Urinary bladder (tissue), 3 donors: ENCODE measurements at regions not wholly inside any gene's neighbourhood (a gene's known extent, or its start where the extent isn't known, plus 50 kb on each side); places are given as distances from the start of the nearest gene placed in this dataset.

Experiments
- DNase-seq: peaks from one replicate; pipeline ENCODE4 v3.0.0-alpha.2; 2015; ENCODE audit errors: extremely low spot score
- H3K27ac ChIP-seq: one replicate; pipeline ENCODE4 v1.5.1; 2013; ENCODE audit warnings: low read depth, mild to moderate bottlenecking, moderate library complexity
- H3K36me3 ChIP-seq: one replicate; pipeline ENCODE4 v1.6.1; 2013; ENCODE audit warnings: mild to moderate bottlenecking, moderate library complexity; ENCODE audit not compliant: insufficient read depth
- H3K4me1 ChIP-seq: one replicate; pipeline ENCODE4 v1.6.1; 2013; ENCODE audit warnings: mild to moderate bottlenecking, moderate library complexity; ENCODE audit not compliant: insufficient read depth
- H3K4me3 ChIP-seq: one replicate; pipeline ENCODE4 v1.5.1; 2013; ENCODE audit warnings: low read depth, low read length
- WGBS: extraction: QIAGEN DNeasy Blood & Tissue Kit; methylation state at CpG from one replicate; pipeline ENCODE4 v1.1.7; 2013; 5-methylcytosine and 5-hydroxymethylcytosine counted together
- donor health status: healthy with polysubstance abuse.
- donor health status: healthy.

- 93% methylated on average over 3 of the region's 3 CpGs for WGBS
- no peaks in the 10 kb centered on the region for H3K4me1 ChIP-seq
- DNase-seq: no peak
- H3K27ac ChIP-seq: no peak overlapping the region
- H3K36me3 ChIP-seq: no peaks in the 10 kb centered on the region
- H3K4me3 ChIP-seq: no peak overlapping the region
Observed at GRCh38 chr18:61679836-61680235, 213.0 kb downstream of the RNF152 start.

- H3K36me3 ChIP-seq: no peaks in the 10 kb centered on the region
- no peaks in the 10 kb centered on the region for H3K4me1 ChIP-seq
- no peak for DNase-seq
- H3K4me3 ChIP-seq: no peak overlapping the region
- 38% methylated on average over 4 of the region's 4 CpGs for WGBS
- no peak overlapping the region for H3K27ac ChIP-seq
Observed at GRCh38 chr18:61677435-61677970, 215.3 kb downstream of the RNF152 start.

DNA sequence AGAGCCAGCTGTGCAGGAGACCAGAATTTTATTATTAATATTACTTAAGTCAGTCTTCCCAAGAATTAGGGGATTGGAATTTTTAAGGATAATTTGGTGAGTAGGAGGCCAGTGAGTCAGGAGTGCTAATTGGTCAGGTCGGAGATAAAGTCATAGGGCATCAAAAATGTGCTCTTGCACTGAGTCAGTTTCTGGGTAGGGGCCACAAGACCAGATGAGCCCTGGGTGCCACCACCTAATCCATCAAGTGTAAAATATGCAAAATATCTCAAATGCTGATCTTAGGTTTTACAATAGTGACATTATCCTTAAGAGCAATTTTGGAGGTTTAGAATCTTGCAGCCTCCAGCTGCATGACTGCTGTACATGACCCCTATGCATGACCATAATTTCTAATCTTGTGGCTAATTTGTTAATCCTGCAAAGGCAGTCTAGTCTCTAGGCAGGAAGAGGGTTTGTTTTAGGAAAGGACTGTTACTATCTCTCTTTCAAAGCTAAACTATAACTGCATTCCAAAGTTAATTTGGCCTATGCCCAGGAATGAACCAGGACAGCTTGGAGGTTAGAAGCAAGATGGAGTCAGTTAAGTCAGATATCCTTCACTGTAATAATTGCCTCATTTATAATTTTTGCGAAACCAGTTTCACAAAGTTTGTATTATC is 215.9 kb downstream of the RNF152 start:
- H3K4me1 ChIP-seq: no peaks in the 10 kb centered on the region
- no peak overlapping the region for H3K4me3 ChIP-seq
- DNase-seq: no peak
- H3K27ac ChIP-seq: no peak overlapping the region
- H3K36me3 ChIP-seq: no peaks in the 10 kb centered on the region
- 74% methylated on average over 2 of the region's 2 CpGs for WGBS

- DNase-seq: no peak
- Histone ChIP-seq H3K36me3 (no peaks in the 10 kb centered on the region), H3K27ac (no peak overlapping the region), H3K4me3 (no peak overlapping the region), H3K4me1 (no peaks in the 10 kb centered on the region)
- 62% methylated on average over 1 of the region's 1 CpG for WGBS
Observed at GRCh38 chr18:61669320-61669719, 223.5 kb downstream of the RNF152 start.

DNA sequence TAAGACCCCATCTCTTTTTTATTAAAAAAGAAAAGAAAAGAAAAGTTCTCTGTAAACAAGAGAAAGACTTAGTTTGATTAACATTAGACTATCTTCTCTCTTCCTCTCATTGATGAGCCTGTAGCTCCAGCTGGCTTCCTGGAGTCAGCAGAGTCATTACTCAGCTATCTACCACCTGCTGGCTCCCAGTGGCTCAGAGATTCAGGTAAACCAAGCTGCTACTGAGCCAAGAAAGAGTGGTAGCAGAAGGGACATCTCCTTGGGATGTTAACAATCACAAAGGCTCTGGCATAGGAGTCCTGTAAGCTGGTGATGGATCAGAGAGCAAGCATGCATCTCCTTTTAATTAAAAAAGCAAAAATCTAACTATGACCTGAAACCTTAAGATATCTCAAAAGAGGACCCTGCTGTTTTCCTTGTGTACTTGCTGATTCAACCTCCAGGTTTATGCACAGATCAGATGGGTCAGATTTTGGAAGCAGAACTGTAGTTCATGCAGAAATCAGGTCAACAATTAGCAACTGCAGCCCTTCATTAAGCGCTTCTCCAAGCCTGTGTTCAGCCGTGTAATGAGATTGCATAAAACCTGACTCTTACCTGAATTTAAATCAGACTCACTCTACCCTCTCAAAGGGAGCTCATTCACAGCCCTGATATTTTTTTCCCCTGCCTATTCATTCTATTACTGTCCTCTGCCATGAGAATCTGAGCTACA is 225.8 kb downstream of the RNF152 start:
- no peak for DNase-seq
- 85% methylated on average over 2 of the region's 2 CpGs for WGBS
- H3K27ac ChIP-seq: no peak overlapping the region

GRCh38 chr18:61664419-61665084 is 228.3 kb downstream of the RNF152 start:
- WGBS: 73% methylated on average over 6 of the region's 6 CpGs
- Histone ChIP-seq H3K4me1 (no peaks in the 10 kb centered on the region), H3K4me3 (no peak overlapping the region), H3K36me3 (no peaks in the 10 kb centered on the region), H3K27ac (no peak overlapping the region)
- no peak for DNase-seq

More for the DNA sequence above, 225.8 kb downstream of the RNF152 start:
- Histone ChIP-seq H3K4me1 (no peaks in the 10 kb centered on the region), H3K4me3 (no peak overlapping the region), H3K36me3 (no peaks in the 10 kb centered on the region)

DNA sequence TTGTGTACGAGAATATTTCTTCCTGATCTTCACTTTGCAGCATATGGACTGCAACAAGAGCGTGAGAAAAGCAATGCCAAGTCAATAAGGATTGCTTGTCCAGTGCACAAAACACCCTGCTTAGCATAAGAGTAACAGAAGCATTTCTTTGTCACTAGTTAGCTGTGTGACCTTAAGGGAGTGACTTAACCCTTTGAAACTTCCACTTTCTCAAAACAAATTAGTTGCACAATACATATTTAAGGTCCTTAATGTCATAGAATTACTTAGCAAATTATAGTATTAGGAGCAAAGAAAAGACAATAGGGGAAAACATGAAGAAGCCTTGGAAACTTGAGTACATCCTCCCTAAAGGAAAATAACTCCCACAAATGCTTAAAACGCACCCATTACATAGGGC is 230.1 kb downstream of the RNF152 start:
- no peak overlapping the region for H3K27ac ChIP-seq
- H3K36me3 ChIP-seq: no peaks in the 10 kb centered on the region
- no peaks in the 10 kb centered on the region for H3K4me1 ChIP-seq
- 90% methylated on average over 3 of the region's 3 CpGs for WGBS
- H3K4me3 ChIP-seq: no peak overlapping the region
- no peak for DNase-seq

- Histone ChIP-seq H3K36me3 (no peaks in the 10 kb centered on the region), H3K27ac (no peak overlapping the region), H3K4me1 (no peaks in the 10 kb centered on the region), H3K4me3 (no peak overlapping the region)
- no peak for DNase-seq
- WGBS: 71% methylated on average over 2 of the region's 2 CpGs
Observed at GRCh38 chr18:61658431-61658830, 234.4 kb downstream of the RNF152 start.

GRCh38 chr18:61657066-61657732 is 235.6 kb downstream of the RNF152 start:
- 93% methylated on average over 3 of the region's 3 CpGs for WGBS

DNA sequence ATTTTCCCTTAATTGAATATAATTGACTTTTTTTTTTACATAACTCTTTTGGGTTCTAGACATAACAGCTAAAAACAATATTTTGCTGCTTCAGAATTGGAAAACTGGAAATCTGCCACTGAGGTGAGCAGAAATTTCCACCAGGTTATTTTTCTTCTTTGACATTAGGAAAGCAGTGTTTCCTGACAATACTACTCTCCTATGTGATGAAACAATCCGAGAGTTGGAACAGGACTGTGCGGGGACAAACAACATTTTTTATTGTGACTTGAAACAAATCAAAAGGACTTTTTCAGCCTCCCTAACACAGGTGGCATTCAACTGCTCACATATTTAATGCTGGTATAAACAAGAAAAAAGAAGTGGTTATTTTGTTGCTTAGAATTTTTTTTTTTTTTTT is 237.2 kb downstream of the RNF152 start:
- WGBS: 81% methylated on average over 2 of the region's 2 CpGs
- no peak for DNase-seq
- Histone ChIP-seq H3K4me3 (no peak overlapping the region), H3K4me1 (no peaks in the 10 kb centered on the region), H3K36me3 (no peaks in the 10 kb centered on the region), H3K27ac (no peak overlapping the region)

More at GRCh38 chr18:61657066-61657732, 235.6 kb downstream of the RNF152 start:
- no peaks in the 10 kb centered on the region for H3K36me3 ChIP-seq
- no peak overlapping the region for H3K27ac ChIP-seq
- H3K4me1 ChIP-seq: no peaks in the 10 kb centered on the region
- no peak for DNase-seq
- no peak overlapping the region for H3K4me3 ChIP-seq

DNA sequence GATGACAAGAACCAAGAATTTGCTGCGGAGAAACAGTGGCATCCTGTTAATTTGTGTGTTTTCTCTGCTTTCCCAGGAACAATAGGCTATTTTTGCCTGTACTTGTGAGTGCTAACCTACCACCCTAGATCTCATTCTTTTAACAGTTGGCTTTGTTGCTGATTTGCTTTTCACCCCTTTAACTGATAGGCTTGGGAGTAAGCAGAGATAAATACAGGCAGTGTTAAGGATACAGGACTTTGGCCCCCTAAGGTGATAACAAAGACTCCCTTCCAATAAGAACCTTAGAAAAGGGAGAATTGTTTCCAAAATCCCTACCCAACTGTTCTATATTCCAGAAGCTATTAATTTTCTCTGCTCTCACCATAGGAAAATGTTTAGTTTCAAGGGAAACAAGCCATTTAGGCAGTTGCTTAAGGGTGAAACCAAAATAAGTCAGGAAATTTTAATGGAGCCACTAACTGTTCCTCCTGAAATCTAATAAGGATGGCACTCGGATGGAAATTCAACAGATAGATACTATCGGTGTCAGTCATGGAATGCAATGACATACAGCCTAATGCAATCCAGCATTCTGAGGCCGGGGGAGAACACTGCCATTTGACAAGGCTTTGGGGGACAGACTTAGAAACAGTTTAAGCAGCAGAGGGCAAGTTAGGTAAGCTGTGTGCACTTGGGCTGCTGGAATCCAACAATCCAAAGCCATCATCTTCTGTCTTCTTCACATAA is 238.8 kb downstream of the RNF152 start:
- 81% methylated on average over 4 of the region's 4 CpGs for WGBS
- H3K4me1 ChIP-seq: no peaks in the 10 kb centered on the region
- H3K36me3 ChIP-seq: no peaks in the 10 kb centered on the region
- no peak overlapping the region for H3K27ac ChIP-seq
- DNase-seq: no peak
- no peak overlapping the region for H3K4me3 ChIP-seq

- Histone ChIP-seq H3K4me3 (no peak overlapping the region), H3K36me3 (no peaks in the 10 kb centered on the region), H3K27ac (no peak overlapping the region), H3K4me1 (no peaks in the 10 kb centered on the region)
- DNase-seq: no peak
- 90% methylated on average over 4 of the region's 4 CpGs for WGBS
Observed at GRCh38 chr18:61651880-61652268, 240.9 kb downstream of the RNF152 start.
